ENCODE measurements at regions not wholly inside any gene's neighbourhood (a gene's known extent, or its start where the extent isn't known, plus 50 kb on each side); places are given as distances from the start of the nearest gene placed in this dataset.
A peak's percentile ranks its signal among the peaks of the same experiment; 100 is the strongest.

DNA sequence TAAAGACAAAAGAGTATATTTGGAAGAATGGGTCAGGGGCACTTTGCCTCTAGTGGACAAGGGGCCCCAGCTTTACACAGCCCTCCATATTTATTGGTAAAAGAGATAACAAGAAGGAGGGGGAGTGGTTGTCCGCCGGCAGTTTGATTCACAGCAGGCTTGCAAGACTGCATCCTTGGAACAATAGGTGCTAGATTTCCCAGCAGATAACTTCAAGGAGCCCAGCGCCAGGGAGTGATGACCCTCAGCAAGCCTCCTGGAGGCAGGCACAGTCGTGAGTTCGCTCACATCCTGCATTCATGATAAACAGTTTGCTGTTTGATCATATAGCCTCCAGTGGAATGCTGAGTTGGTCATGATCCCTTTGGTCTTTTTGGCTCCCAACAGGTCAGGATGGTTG, 67.8 kb upstream of the INCENP start:
- Histone ChIP-seq H3K9me3 (replicated peaks; ENCODE audit: control insufficient read depth, low read depth, low read length) (no peaks in the 10 kb centered on the region), H3K4me3 (ENCODE audit: low read length) (no peak overlapping the region)
- 75% methylated on average over 4 of the region's 5 CpGs for WGBS (ENCODE audit: insufficient coverage)

GRCh38 chr11:62054484-62055121, 69.2 kb upstream of the INCENP start:
- Histone ChIP-seq H3K36me3 (ENCODE audit: control insufficient read depth, insufficient read depth, low read length) (no peaks in the 10 kb centered on the region), H3K27ac (ENCODE audit: low read length) (no peak overlapping the region), H3K4me3 (ENCODE audit: low read length) (no peak overlapping the region), H3K27me3 (ENCODE audit: control insufficient read depth, insufficient read depth, low read length) (no peaks in the 10 kb centered on the region), H3K4me1 (ENCODE audit: control insufficient read depth, insufficient read depth, low read length) (no peaks in the 10 kb centered on the region), H3K9me3 (replicated peaks; ENCODE audit: control insufficient read depth, low read depth, low read length) (no peaks in the 10 kb centered on the region)
- WGBS (ENCODE audit: insufficient coverage), result 88% methylated on average over 7 of the region's 8 CpGs
- peak; percentile 17 for DNase-seq

More for the DNA sequence above, 67.8 kb upstream of the INCENP start:
- no peak overlapping the region for H3K27ac ChIP-seq (ENCODE audit: low read length)
- no peak for DNase-seq
- H3K27me3 ChIP-seq (ENCODE audit: control insufficient read depth, insufficient read depth, low read length), result no peaks in the 10 kb centered on the region
- H3K4me1 ChIP-seq (ENCODE audit: control insufficient read depth, insufficient read depth, low read length), result no peaks in the 10 kb centered on the region
- H3K36me3 ChIP-seq (ENCODE audit: control insufficient read depth, insufficient read depth, low read length), result no peaks in the 10 kb centered on the region

GRCh38 chr11:62054081-62054480, 69.7 kb upstream of the INCENP start:
- Histone ChIP-seq H3K4me1 (ENCODE audit: control insufficient read depth, insufficient read depth, low read length) (no peaks in the 10 kb centered on the region), H3K4me3 (ENCODE audit: low read length) (no peak overlapping the region), H3K9me3 (replicated peaks; ENCODE audit: control insufficient read depth, low read depth, low read length) (no peaks in the 10 kb centered on the region), H3K27ac (ENCODE audit: low read length) (no peak overlapping the region), H3K36me3 (ENCODE audit: control insufficient read depth, insufficient read depth, low read length) (no peaks in the 10 kb centered on the region), H3K27me3 (ENCODE audit: control insufficient read depth, insufficient read depth, low read length) (no peaks in the 10 kb centered on the region)
- no peak for DNase-seq
- 94% methylated on average over 2 of the region's 5 CpGs for WGBS (ENCODE audit: insufficient coverage)

DNA sequence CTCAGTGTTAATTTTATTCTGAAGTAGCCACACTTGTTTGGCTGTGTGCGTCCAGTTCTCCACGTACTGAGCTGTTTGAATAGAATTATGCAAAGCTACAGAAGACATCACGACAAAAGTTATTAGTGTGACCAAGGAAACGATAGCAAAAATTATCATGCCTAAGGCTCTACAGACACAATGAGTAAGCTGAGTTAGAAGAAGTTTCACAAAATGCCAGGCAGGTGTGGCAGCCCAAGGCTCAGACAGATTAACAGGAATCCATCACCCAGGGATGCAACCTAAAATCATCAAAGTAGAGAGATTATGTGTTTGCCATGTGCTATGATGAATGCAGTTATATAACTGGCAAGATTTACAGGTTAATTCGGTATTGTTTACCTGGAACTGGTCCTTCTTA, 73.1 kb upstream of the INCENP start:
- H3K9me3 ChIP-seq (replicated peaks; ENCODE audit: control insufficient read depth, low read depth, low read length), result no peaks in the 10 kb centered on the region
- 73% methylated on average over 3 of the region's 5 CpGs for WGBS (ENCODE audit: insufficient coverage)
- no peak overlapping the region for H3K4me3 ChIP-seq (ENCODE audit: low read length)
- H3K4me1 ChIP-seq (ENCODE audit: control insufficient read depth, insufficient read depth, low read length), result no peaks in the 10 kb centered on the region
- H3K27ac ChIP-seq (ENCODE audit: low read length), result no peak overlapping the region
- no peak for DNase-seq
- no peaks in the 10 kb centered on the region for H3K36me3 ChIP-seq (ENCODE audit: control insufficient read depth, insufficient read depth, low read length)
- no peaks in the 10 kb centered on the region for H3K27me3 ChIP-seq (ENCODE audit: control insufficient read depth, insufficient read depth, low read length)

DNA sequence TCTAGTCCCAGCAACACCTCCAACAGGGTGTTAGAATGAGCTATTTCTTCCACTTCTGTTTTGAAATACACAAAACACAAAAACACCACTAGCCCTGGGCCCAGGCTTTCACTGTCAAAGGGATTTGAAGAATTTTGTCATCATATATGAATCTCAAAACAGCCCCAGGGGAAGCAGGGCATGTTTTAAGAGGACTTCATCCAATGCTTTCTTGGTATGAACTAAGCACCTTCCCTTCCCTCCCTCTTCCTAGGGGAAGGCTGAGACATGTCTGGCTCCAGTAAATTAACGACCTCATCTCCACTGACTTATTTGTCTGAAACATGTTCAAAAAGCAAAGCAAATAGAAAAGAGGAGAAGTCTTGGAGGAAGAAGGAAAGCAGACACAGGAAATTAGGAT, 75.7 kb upstream of the INCENP start:
- WGBS (ENCODE audit: insufficient coverage), result no CpG with 5 or more reads among the region's 1 CpG
- no peak overlapping the region for H3K4me3 ChIP-seq (ENCODE audit: low read length)
- H3K36me3 ChIP-seq (ENCODE audit: control insufficient read depth, insufficient read depth, low read length), result no peaks in the 10 kb centered on the region
- H3K27me3 ChIP-seq (ENCODE audit: control insufficient read depth, insufficient read depth, low read length), result no peaks in the 10 kb centered on the region
- H3K4me1 ChIP-seq (ENCODE audit: control insufficient read depth, insufficient read depth, low read length), result no peaks in the 10 kb centered on the region
- DNase-seq, result peak; percentile 28
- no peaks in the 10 kb centered on the region for H3K9me3 ChIP-seq (replicated peaks; ENCODE audit: control insufficient read depth, low read depth, low read length)
- H3K27ac ChIP-seq (ENCODE audit: low read length), result no peak overlapping the region

- no peaks in the 10 kb centered on the region for H3K36me3 ChIP-seq (ENCODE audit: control insufficient read depth, insufficient read depth, low read length)
- WGBS (ENCODE audit: insufficient coverage), result 83% methylated on average over 4 of the region's 8 CpGs
- DNase-seq, result no peak
- no peaks in the 10 kb centered on the region for H3K9me3 ChIP-seq (replicated peaks; ENCODE audit: control insufficient read depth, low read depth, low read length)
- no peaks in the 10 kb centered on the region for H3K4me1 ChIP-seq (ENCODE audit: control insufficient read depth, insufficient read depth, low read length)
- H3K27me3 ChIP-seq (ENCODE audit: control insufficient read depth, insufficient read depth, low read length), result no peaks in the 10 kb centered on the region
- H3K27ac ChIP-seq (ENCODE audit: low read length), result no peak overlapping the region
- H3K4me3 ChIP-seq (ENCODE audit: low read length), result no peak overlapping the region
These were observed 77.2 kb upstream of the INCENP start for GRCh38 chr11:62046568-62047100.

GRCh38 chr11:62044639-62045121, 77.2 kb upstream of the FTH1 start:
- Histone ChIP-seq H3K9me3 (replicated peaks; ENCODE audit: control insufficient read depth, low read depth, low read length) (no peaks in the 10 kb centered on the region), H3K27me3 (ENCODE audit: control insufficient read depth, insufficient read depth, low read length) (no peaks in the 10 kb centered on the region), H3K4me3 (ENCODE audit: low read length) (no peak overlapping the region), H3K4me1 (ENCODE audit: control insufficient read depth, insufficient read depth, low read length) (no peaks in the 10 kb centered on the region), H3K36me3 (ENCODE audit: control insufficient read depth, insufficient read depth, low read length) (no peaks in the 10 kb centered on the region), H3K27ac (ENCODE audit: low read length) (no peak overlapping the region)
- DNase-seq, result no peak
- 84% methylated on average over 7 of the region's 8 CpGs for WGBS (ENCODE audit: insufficient coverage)

DNA sequence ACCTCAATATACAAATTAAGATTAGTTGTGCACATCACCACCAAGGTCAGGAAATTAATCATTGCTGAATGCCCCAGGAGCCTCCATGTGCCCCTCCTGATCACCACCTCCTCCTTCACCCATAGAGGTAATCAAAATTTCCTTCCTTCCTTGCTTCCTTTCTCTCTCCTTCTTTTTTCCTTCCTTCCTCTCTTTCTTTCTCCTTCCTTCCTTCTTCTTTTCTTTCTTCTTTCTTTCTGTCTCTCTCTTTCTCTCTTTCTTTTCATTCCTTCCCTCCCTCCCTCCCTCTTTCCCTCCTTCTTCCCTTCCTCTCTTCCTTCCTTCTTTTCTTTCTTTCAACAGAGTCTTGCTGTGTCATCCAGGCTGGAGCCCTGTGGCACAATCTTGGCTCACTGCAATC, 67.9 kb upstream of the FTH1 start:
- H3K4me1 ChIP-seq (ENCODE audit: control insufficient read depth, insufficient read depth, low read length), result no peaks in the 10 kb centered on the region
- H3K36me3 ChIP-seq (ENCODE audit: control insufficient read depth, insufficient read depth, low read length), result no peaks in the 10 kb centered on the region
- no peak overlapping the region for H3K4me3 ChIP-seq (ENCODE audit: low read length)
- H3K27ac ChIP-seq (ENCODE audit: low read length), result no peak overlapping the region
- H3K27me3 ChIP-seq (ENCODE audit: control insufficient read depth, insufficient read depth, low read length), result no peaks in the 10 kb centered on the region
- no peaks in the 10 kb centered on the region for H3K9me3 ChIP-seq (replicated peaks; ENCODE audit: control insufficient read depth, low read depth, low read length)
- no peak for DNase-seq

GRCh38 chr11:62034036-62034338, 66.6 kb upstream of the FTH1 start:
- no peaks in the 10 kb centered on the region for H3K4me1 ChIP-seq (ENCODE audit: control insufficient read depth, insufficient read depth, low read length)
- no peaks in the 10 kb centered on the region for H3K9me3 ChIP-seq (replicated peaks; ENCODE audit: control insufficient read depth, low read depth, low read length)
- no peaks in the 10 kb centered on the region for H3K36me3 ChIP-seq (ENCODE audit: control insufficient read depth, insufficient read depth, low read length)
- H3K27me3 ChIP-seq (ENCODE audit: control insufficient read depth, insufficient read depth, low read length), result no peaks in the 10 kb centered on the region
- H3K4me3 ChIP-seq (ENCODE audit: low read length), result no peak overlapping the region
- H3K27ac ChIP-seq (ENCODE audit: low read length), result no peak overlapping the region
- 73% methylated on average over 1 of the region's 1 CpG for WGBS (ENCODE audit: insufficient coverage)
- no peak for DNase-seq

- 60% methylated on average over 10 of the region's 12 CpGs for WGBS (ENCODE audit: insufficient coverage)
- H3K4me1 ChIP-seq (ENCODE audit: control insufficient read depth, insufficient read depth, low read length), result no peaks in the 10 kb centered on the region
- no peaks in the 10 kb centered on the region for H3K36me3 ChIP-seq (ENCODE audit: control insufficient read depth, insufficient read depth, low read length)
- H3K27me3 ChIP-seq (ENCODE audit: control insufficient read depth, insufficient read depth, low read length), result no peaks in the 10 kb centered on the region
- DNase-seq, result no peak
- no peak overlapping the region for H3K4me3 ChIP-seq (ENCODE audit: low read length)
- no peaks in the 10 kb centered on the region for H3K9me3 ChIP-seq (replicated peaks; ENCODE audit: control insufficient read depth, low read depth, low read length)
- H3K27ac ChIP-seq (ENCODE audit: low read length), result no peak overlapping the region
These were observed 66.0 kb upstream of the FTH1 start for GRCh38 chr11:62033191-62034035.

Measured in muscle of leg (tissue), 3 donors.